Activated T-cell treated with anti-CD3 and anti-CD28 coated beads for 24 hours (primary cell): ENCODE measurements at regions not wholly inside any gene's neighbourhood (a gene's known extent, or its start where the extent isn't known, plus 50 kb on each side); places are given as distances from the start of the nearest gene placed in this dataset.

ENCODE experiments used
- DNase-seq: peaks from one replicate; pipeline ENCODE4 v3.0.0-alpha.2; 2020; ENCODE audit warnings: low read depth

DNA sequence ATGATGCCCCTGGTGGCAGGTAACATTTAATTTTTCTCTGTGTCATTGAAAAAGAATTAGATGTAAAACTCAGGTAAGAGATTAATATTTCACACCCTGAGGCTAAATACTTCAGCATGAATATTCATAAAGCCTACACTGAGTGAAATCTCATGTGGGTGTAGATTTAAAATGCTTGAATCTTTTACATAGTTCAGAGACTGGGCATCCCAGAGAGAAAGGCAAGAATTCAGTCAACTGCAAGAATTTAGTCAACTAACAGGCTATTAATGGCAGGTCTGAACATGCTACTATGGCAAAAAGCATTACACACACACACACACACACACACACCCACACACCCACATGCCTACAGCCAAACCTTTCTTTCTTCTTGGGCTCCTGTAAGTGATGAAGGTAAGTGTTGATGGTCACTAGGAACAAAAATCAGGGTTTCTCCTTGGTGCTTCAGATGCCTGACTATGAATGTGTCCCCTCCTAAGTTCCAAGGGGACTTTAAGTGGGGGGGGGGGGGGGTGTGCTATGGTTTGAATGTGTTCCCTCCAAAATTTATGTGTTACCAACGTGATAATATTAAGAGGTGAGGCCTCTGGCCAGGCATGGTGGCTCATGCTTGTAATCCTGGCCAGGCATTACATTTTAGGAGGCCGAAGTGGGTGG is 63.7 kb upstream of the PSMD7 start:
- no peak for DNase-seq

DNA sequence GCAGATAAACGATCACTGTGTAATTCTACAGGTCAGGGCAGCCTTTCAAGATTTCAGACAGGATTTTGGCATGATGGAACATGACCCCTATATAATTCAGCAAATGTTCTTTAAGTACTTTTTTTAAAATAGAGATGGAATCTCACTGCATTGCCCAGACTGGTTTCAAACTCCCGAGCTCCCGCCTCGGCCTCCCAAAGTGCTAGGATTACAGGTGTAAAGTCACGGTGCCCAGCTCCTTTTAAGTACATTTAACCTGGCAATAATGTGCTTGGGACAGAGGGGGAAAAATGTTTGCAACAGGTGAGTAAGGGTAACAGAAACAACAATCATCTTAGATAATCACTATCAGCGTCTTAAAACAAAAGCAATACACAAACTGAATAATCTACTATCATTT is 66.5 kb upstream of the PSMD7 start:
- no peak for DNase-seq

DNA sequence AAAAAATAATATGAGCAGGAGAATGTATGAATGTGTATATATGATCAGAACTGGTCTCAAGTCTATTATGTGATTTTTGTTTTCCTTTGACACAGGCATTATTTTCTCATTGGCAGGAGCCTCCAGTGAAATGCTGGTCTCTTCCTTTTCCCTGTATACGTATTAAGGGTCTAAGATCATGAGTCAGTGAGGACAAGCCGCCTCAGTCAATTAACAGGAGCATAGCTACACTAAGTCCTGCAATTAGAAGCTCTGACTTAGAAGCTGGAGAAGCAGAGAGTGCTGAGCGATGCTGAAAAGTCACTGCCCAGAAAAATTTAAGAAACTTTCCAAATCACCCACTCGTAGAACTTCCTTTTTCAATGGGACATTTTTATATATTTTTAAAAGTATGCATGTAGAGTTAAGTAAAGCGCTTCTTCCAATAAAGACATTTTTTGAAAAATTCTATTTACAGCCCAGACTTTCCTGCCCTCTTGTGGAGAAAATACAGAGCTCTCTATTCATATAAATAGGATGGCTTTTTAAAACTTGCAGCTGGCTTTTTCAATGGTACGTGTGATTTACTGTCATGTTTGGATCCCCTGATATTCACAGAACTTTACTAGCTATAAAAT is 70.2 kb upstream of the PSMD7 start:
- no peak for DNase-seq

- DNase-seq, result no peak
These were observed 71.6 kb upstream of the PSMD7 start for GRCh38 chr16:74224828-74225612.

GRCh38 chr16:74221828-74222227 is 74.8 kb upstream of the PSMD7 start:
- DNase-seq, result no peak

DNA sequence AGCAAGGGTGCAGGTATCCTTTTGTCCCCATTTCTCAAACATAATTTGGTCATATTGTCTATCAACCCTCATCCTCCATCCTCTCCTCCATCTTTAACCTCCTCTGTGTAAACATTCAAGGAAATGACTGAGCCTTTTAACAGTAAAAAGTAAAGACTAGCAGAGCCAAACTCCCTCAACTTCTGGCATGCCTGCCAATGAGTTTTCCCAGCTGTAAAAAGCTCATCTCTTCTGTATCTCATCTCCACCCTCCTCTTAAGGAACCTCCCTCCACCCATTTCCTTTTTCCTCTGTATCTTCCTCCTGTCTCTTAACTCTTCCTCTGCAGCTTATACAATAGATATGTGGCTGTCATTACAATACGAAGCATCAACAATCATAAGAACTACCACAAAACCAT is 76.9 kb upstream of the PSMD7 start:
- DNase-seq, result no peak

- DNase-seq, result no peak
These were observed 77.7 kb upstream of the PSMD7 start for GRCh38 chr16:74218871-74219270.

DNA sequence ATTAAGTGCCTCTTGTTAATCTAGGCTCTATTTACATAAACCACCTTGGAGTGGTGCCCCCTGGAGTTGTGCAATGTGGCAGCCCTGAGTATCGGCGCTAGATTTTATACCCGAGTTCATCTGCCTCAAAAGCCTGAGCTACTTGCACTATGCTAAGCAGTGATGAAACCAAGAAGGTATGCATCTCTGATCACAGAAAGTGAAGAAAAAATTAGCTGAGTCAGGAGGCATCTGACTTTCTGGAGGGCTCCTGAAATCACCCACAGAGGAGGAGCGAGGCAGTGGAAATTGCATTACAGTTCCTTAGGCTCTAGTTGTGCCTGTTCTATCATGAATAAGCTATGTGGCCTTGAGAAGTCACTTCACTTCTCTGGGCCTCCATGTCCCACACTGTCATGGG is 80.3 kb upstream of the PSMD7 start:
- no peak for DNase-seq

GRCh38 chr16:74215249-74215648 is 81.4 kb upstream of the PSMD7 start:
- no peak for DNase-seq

DNA sequence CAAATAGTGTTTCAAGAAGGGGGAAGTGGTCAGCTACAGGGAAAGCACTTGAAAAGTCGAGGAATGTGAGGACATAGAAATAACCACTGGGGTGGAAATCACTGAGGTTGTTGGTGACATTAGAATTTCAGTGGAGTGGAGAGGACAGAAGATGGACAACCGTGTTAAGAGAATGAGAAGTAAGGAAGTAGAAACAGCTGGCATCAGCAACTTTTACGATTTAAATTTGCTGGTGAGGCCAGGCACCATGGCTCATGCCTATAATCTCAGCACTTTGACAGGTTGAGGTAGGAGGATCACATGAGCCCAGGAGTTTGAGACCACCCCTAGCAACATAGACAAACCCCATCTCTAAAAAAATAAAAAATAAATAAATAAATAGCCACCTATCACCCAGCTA is 83.2 kb upstream of the PSMD7 start:
- no peak for DNase-seq

GRCh38 chr16:74210245-74210644 is 86.4 kb upstream of the PSMD7 start:
- no peak for DNase-seq

DNA sequence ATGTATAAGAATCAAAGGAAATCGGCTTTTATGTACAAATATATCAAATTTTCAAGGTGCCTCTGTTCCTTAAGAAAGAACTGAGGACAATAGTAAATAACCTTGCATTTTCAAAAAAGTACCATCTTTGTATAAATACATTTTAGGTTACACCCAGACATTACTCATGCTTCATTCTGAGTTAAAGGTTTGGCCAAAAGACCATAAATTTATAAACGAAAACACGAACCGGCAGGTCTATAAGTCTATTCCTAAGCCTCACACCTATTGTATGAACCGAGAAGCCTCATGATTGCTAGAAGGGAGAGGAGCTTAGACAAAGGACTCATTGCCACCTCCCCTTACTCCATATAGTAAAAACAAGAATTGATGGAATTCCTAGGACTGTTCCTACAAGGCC is 94.6 kb upstream of the PSMD7 start:
- no peak for DNase-seq

GRCh38 chr16:74201576-74201975 is 95.0 kb upstream of the PSMD7 start:
- no peak for DNase-seq

- no peak for DNase-seq
These were observed 95.7 kb upstream of the PSMD7 start for GRCh38 chr16:74200921-74201320.

DNA sequence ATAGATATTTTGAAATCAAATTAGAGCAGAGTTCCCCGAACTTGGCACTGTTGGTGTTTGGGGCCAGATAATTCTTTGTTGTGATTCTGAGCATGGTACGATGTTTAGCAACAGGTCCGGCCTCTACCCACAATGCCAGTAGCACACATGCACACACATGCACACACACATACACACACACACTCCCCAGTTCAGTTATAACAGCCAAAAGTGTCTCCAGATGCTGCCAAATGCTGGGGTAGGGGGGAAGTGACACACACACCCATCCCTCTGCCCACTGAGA is 96.8 kb upstream of the PSMD7 start:
- DNase-seq, result no peak

DNA sequence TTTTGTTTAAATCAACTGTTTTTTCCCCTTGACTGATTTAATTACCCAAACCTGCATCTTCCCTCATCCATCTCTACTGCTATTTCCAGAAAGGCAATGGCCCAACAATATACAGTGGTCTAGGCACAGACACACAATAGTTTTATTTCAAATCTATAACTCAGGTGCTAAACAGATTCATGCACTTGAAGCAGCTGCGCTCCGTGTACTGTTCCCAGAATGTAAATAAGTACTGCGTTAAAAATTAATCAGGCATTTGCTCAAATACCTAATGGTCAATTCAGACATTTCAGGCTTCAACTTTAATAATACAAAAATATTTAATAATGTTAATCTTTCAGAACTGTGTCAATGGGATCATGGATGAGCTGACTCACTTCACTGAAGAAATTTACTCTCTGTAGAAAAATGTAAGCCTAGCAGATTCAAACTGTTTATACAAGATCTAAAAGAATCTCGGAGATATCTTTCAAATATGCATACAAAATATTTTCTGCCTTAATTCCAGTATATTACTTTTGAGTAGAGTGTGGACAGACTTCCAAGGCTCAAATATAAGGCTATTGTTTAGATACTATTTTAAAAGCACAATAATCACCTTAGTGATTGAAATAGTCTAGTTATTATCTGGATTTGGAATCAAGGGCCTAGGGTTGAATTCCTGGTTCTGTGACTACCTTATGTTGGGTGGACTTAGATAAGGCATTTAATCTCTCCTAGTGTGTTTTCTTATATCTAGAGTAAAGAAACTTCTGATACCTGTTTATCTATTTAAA is 97.4 kb upstream of the PSMD7 start:
- no peak for DNase-seq

- no peak for DNase-seq
These were observed 104.3 kb upstream of the PSMD7 start for GRCh38 chr16:74192281-74192797.

DNA sequence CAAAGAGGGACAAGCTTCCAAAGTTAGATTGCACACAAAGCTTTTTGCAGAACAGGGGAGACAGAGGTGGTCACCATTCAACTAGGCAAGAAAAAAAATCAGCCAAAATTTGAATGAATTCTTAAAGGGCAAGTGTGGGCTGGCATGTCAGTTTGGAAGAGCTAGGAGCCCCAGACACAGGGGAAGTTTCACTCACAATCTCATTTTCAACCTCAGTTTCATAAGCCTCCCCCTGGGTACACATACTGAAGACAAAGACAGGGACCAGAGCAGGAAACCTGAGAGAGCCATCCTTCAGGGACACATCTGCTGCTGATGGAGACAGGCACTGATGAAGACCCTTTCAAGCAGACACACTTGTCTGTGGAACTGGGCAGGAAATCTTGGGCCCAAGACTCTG is 106.3 kb upstream of the PSMD7 start:
- DNase-seq, result no peak

DNA sequence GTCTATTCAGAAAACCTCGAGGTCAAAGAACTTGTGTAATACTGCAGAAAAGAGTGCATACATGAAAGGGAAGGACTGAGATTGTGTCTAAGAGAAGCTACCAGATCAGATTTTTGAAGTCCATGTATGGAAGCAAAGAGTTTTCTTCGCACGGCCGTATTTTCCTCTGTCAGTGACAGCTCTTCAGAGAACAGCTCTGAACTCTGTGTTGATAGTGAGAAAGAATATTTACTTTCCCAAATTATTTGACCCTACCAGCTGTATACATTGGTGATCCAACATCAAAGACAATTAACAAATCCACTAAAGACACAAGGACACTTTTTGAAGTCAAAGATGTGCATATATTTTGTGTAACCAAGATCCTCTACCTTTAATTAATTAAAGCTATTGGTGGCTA is 107.8 kb upstream of the PSMD7 start:
- DNase-seq, result no peak

- no peak for DNase-seq
These were observed 110.0 kb upstream of the PSMD7 start for GRCh38 chr16:74186561-74186971.

DNA sequence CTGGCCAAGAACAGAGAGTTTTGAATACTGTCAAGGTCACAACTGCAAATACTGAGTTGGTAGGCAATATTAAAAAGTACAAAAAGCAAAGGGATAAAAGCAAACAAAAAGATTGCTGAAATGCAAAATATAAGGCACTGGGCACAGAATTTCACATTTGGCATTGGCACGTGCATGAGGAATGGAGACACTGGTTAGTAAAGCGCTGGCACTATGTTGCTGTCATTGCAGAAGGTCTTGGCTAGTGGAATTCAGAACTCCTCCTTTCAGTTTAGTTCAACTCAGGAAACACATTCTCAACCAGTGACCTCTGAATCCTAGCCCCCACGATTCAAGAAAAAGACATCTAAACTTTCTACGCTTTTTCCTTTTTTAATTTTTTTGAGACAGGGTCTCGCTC is 111.8 kb upstream of the PSMD7 start:
- no peak for DNase-seq

- no peak for DNase-seq
These were observed 112.8 kb upstream of the PSMD7 start for GRCh38 chr16:74183601-74184360.
